Mesenchymal stem cell (in vitro differentiated cells and primary cell): ENCODE measurements at regions not wholly inside any gene's neighbourhood (a gene's known extent, or its start where the extent isn't known, plus 50 kb on each side); places are given as distances from the start of the nearest gene placed in this dataset.

Experiments used
- DNase-seq: peaks from one replicate; pipeline ENCODE4 v3.0.0-alpha.2; 2013
- H2AFZ ChIP-seq: one replicate; pipeline ENCODE4 v1.6.1; 2013; ENCODE audit warnings: low read depth, mild to moderate bottlenecking, control low read depth, inconsistent platforms, low read length, moderate library complexity
- H2AK5ac ChIP-seq: 2 replicates; pipeline ENCODE4 v1.6.1; 2013; ENCODE audit warnings: low read length, moderate library complexity, mild to moderate bottlenecking, inconsistent platforms; ENCODE audit not compliant: severe bottlenecking
- H2BK120ac ChIP-seq: one replicate; pipeline ENCODE4 v1.6.1; 2013; ENCODE audit warnings: low read depth, mild to moderate bottlenecking, inconsistent platforms, low read length, moderate library complexity
- H2BK12ac ChIP-seq, 2 experiments: one replicate each; pipeline ENCODE4 v1.6.1; 2013; ENCODE audit warnings: inconsistent platforms in 2 of 2, low read length in 2 of 2, mild to moderate bottlenecking in 2 of 2, moderate library complexity in 2 of 2, control low read depth in 1 of 2
- H2BK15ac ChIP-seq: one replicate; pipeline ENCODE4 v1.6.1; 2013; ENCODE audit warnings: mild to moderate bottlenecking, low read depth, inconsistent platforms; ENCODE audit not compliant: poor library complexity, severe bottlenecking
- H2BK5ac ChIP-seq: 2 replicates; pipeline ENCODE4 v1.6.1; 2013; ENCODE audit warnings: low read depth, mild to moderate bottlenecking, low read length, control low read depth, inconsistent platforms; ENCODE audit not compliant: poor library complexity, severe bottlenecking
- H3K14ac ChIP-seq, 2 experiments: one replicate each; pipeline ENCODE4 v1.6.1; 2013; ENCODE audit warnings: inconsistent platforms in 2 of 2, low read length in 2 of 2, control low read depth in 1 of 2, mild to moderate bottlenecking in 1 of 2, moderate library complexity in 1 of 2
- H3K18ac ChIP-seq, 2 experiments: one replicate each; pipeline ENCODE4 v1.6.1; 2013; ENCODE audit warnings: inconsistent platforms in 2 of 2, low read length in 2 of 2, control low read depth in 1 of 2, low read depth in 1 of 2, mild to moderate bottlenecking in 1 of 2
- H3K23ac ChIP-seq, 2 experiments: one replicate each; pipeline ENCODE4 v1.6.1; 2013; ENCODE audit warnings: inconsistent platforms in 2 of 2, low read length in 2 of 2, mild to moderate bottlenecking in 2 of 2, moderate library complexity in 2 of 2, control low read depth in 1 of 2
- H3K27ac ChIP-seq: 2 replicates; pipeline ENCODE4 v1.5.1; 2013; ENCODE audit warnings: mild to moderate bottlenecking, moderate library complexity, low read length, control low read depth, inconsistent platforms; ENCODE audit not compliant: poor library complexity, severe bottlenecking
- H3K27me3 ChIP-seq, 2 experiments: 2 replicates each; pipeline versions ENCODE4 v1.6.1 to v1.7.0; 2013; ENCODE audit warnings: low read length in 2 of 2, mild to moderate bottlenecking in 2 of 2, moderate library complexity in 2 of 2, control low read depth in 1 of 2, inconsistent platforms in 1 of 2; ENCODE audit not compliant: control insufficient read depth in 1 of 2, insufficient read depth in 1 of 2
- H3K36me3 ChIP-seq, 2 experiments: 2 replicates each; pipeline versions ENCODE4 v1.6.1 to v1.7.0; 2013; ENCODE audit warnings: low read length in 2 of 2, control low read depth in 1 of 2, inconsistent platforms in 1 of 2, low read depth in 1 of 2, mild to moderate bottlenecking in 1 of 2; ENCODE audit not compliant: insufficient read depth in 2 of 2, control insufficient read depth in 1 of 2
- H3K4ac ChIP-seq, 2 experiments: one replicate each; pipeline ENCODE4 v1.6.1; 2013; ENCODE audit warnings: inconsistent platforms in 2 of 2, low read length in 2 of 2, mild to moderate bottlenecking in 2 of 2, moderate library complexity in 2 of 2, control low read depth in 1 of 2, low read depth in 1 of 2
- H3K4me1 ChIP-seq: 2 replicates; pipeline ENCODE4 v1.6.1; 2013; ENCODE audit warnings: low read depth, low read length, control low read depth; ENCODE audit not compliant: control insufficient read depth, insufficient read depth
- H3K4me2 ChIP-seq: 2 replicates; pipeline ENCODE4 v1.6.1; 2013; ENCODE audit warnings: low read length, mild to moderate bottlenecking, inconsistent platforms; ENCODE audit not compliant: poor library complexity, severe bottlenecking
- H3K4me3 ChIP-seq, 2 experiments: 2 replicates each; pipeline versions ENCODE4 v1.5.1 to v1.7.0; 2013; ENCODE audit warnings: low read length in 2 of 2, mild to moderate bottlenecking in 2 of 2, control low read depth in 1 of 2, low read depth in 1 of 2; ENCODE audit not compliant: insufficient read depth in 1 of 2
- H3K79me1 ChIP-seq: replicated peaks from 2 replicates; pipeline ENCODE4 v1.6.1; 2013; ENCODE audit warnings: mild to moderate bottlenecking, control low read depth, low read length, inconsistent platforms; ENCODE audit not compliant: poor library complexity, severe bottlenecking
- H3K9ac ChIP-seq: 2 replicates; pipeline ENCODE4 v1.7.0; 2013; ENCODE audit warnings: mild to moderate bottlenecking, low read length, moderate library complexity
- H3K9me3 ChIP-seq: 2 replicates; pipeline ENCODE4 v1.7.0; 2013; ENCODE audit warnings: mild to moderate bottlenecking, low read length; ENCODE audit not compliant: control insufficient read depth
- H4K8ac ChIP-seq: one replicate; pipeline ENCODE4 v1.6.1; 2013; ENCODE audit warnings: inconsistent platforms, mild to moderate bottlenecking, low read length, moderate library complexity
- H4K91ac ChIP-seq: one replicate; pipeline ENCODE4 v1.6.1; 2013; ENCODE audit warnings: mild to moderate bottlenecking, low read length, inconsistent platforms
- WGBS: methylation state at CpG from one replicate; pipeline ENCODE4 v1.1.7; 2013; ENCODE audit warnings: mixed read lengths; 5-methylcytosine and 5-hydroxymethylcytosine counted together

DNA sequence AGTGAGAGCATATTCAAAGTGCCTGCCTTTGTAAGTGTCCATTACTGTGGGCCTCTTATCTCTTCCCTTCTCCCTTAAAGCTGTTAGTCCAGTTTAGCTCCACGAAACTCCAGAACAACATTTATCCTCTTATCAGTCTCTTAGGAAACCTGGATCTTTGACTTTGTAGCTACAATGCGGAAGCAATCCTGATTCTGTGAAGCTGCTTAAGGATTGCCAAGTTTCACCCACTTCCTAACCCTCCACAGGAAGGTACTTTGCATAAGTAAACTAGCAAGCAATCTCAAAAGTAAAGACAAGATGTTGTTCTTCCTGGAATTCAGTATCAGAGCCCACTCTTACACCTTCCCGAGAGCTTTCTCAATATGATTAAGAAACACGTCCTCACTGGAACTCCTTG is 164.9 kb upstream of the USP25 start:
- peaks cover 0 to 4% of the 10 kb centered on the region in 2 experiments for H3K27me3 ChIP-seq
- peaks cover 6% of the 10 kb centered on the region for H3K9me3 ChIP-seq
- H3K4me3 ChIP-seq: no peak overlapping the region
- H4K8ac ChIP-seq: no peak overlapping the region
- no peak overlapping the region for H3K18ac ChIP-seq
- H3K4me2 ChIP-seq: no peak overlapping the region
- no peak overlapping the region for H3K27ac ChIP-seq
- H2AK5ac ChIP-seq: no peak overlapping the region
- H2BK12ac ChIP-seq: no peak overlapping the region
- H2AFZ ChIP-seq: no peak overlapping the region
- no peak overlapping the region for H2BK120ac ChIP-seq
- no peak overlapping the region for H3K4ac ChIP-seq
- no peak overlapping the region for H3K14ac ChIP-seq
- no peak for DNase-seq
- H3K4me1 ChIP-seq: no peaks in the 10 kb centered on the region
- 42% methylated on average over 3 of the region's 4 CpGs for WGBS
- H3K36me3 ChIP-seq: no peaks in the 10 kb centered on the region
- H3K79me1 ChIP-seq: no peaks in the 10 kb centered on the region
- H2BK15ac ChIP-seq: no peak overlapping the region
- H4K91ac ChIP-seq: no peak overlapping the region
- no peak overlapping the region for H3K9ac ChIP-seq
- no peak overlapping the region for H3K23ac ChIP-seq
- no peak overlapping the region for H2BK5ac ChIP-seq

DNA sequence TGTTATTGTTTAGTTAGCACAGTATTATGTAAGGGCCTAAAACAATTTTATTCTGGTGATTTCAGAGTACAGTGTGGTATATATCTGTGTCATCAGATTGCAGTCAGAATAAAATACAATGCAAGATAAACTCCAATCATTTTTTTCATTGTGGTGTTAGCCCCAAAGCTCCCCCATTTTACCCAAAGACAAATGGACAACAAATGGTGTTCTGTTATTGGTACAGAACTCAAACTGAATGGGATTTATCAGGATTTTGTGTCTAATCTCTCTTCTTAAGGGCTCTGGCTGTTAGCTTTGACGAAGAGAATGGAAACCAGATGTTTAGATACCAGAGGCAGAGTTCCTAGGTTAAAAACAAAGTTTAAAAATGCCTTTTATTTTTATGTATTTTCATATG is 163.1 kb upstream of the USP25 start:
- Histone ChIP-seq H3K9me3 (peaks cover 6% of the 10 kb centered on the region), H3K36me3 (no peaks in the 10 kb centered on the region), H2BK15ac (no peak overlapping the region), H2AFZ (no peak overlapping the region), H3K4me1 (no peaks in the 10 kb centered on the region), H4K91ac (no peak overlapping the region), H2BK120ac (no peak overlapping the region), H3K9ac (no peak overlapping the region), H3K4me3 (no peak overlapping the region), H2AK5ac (no peak overlapping the region), H3K23ac (no peak overlapping the region), H4K8ac (no peak overlapping the region), H3K27ac (no peak overlapping the region), H2BK12ac (no peak overlapping the region), H3K18ac (no peak overlapping the region), H3K14ac (no peak overlapping the region), H3K27me3 (peaks cover 0 to 3% of the 10 kb centered on the region in 2 experiments), H3K4ac (no peak overlapping the region), H2BK5ac (no peak overlapping the region), H3K4me2 (no peak overlapping the region), H3K79me1 (no peaks in the 10 kb centered on the region)
- no CpG with 5 or more reads among the region's 1 CpG for whole genome bisulfite sequencing
- no peak for DNase-seq

DNA sequence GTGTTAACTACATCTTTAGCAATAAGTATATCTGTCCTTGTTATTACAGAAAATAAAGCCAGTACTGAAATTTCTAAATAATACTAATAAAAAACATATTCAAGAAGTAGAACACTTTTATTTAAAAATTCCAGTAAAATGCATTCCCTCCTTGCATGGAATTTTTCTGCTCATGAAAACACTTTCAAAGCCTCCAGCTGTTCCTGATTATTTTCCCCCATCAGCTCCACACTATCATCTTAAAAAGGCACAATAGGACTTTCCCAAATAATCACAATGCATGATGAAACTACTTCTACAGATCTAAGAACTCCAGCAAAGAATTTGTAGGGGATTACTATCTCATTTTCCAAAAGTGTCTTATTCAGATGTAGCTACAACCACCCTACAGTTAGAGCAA is 162.6 kb upstream of the USP25 start:
- Histone ChIP-seq H3K79me1 (no peaks in the 10 kb centered on the region), H3K18ac (no peak overlapping the region), H4K91ac (no peak overlapping the region), H2BK15ac (no peak overlapping the region), H2AK5ac (no peak overlapping the region), H3K9ac (no peak overlapping the region), H4K8ac (no peak overlapping the region), H2BK12ac (no peak overlapping the region), H3K23ac (no peak overlapping the region), H3K27me3 (no peaks in the 10 kb centered on the region), H3K27ac (no peak overlapping the region), H3K36me3 (no peaks in the 10 kb centered on the region), H3K4me1 (no peaks in the 10 kb centered on the region), H3K9me3 (peaks cover 6% of the 10 kb centered on the region), H3K14ac (no peak overlapping the region), H3K4me2 (no peak overlapping the region), H2BK5ac (no peak overlapping the region), H2BK120ac (no peak overlapping the region), H3K4me3 (no peak overlapping the region), H3K4ac (no peak overlapping the region), H2AFZ (no peak overlapping the region)
- DNase-seq: no peak

DNA sequence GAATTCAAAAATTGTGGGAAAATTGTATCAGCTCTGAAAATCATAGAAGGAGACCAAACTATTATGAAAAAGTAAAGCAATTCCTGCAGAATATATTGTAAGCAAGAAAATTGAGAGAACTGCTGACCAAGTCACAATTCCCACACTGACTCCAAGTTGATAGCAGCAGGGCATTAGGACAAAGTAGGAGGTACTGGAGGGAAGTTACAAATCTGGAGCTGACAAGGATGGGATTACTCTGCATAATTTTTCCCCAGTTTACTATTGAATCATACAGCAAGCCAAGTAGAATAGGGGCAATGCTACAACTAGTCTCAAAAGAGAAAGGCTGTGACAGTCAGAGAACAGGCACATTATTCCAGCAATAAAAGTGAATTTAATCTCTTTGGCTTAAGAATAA is 161.3 kb upstream of the USP25 start:
- no peak for DNase-seq
- Histone ChIP-seq H2BK15ac (no peak overlapping the region), H2AFZ (no peak overlapping the region), H2BK5ac (no peak overlapping the region), H2AK5ac (no peak overlapping the region), H4K8ac (no peak overlapping the region), H3K27me3 (no peaks in the 10 kb centered on the region), H3K14ac (no peak overlapping the region), H2BK12ac (no peak overlapping the region), H3K4me3 (no peak overlapping the region), H3K36me3 (no peaks in the 10 kb centered on the region), H3K79me1 (no peaks in the 10 kb centered on the region), H3K4ac (no peak overlapping the region), H3K18ac (no peak overlapping the region), H3K23ac (no peak overlapping the region), H3K9me3 (peaks cover 6% of the 10 kb centered on the region), H3K9ac (no peak overlapping the region), H3K27ac (no peak overlapping the region), H3K4me1 (no peaks in the 10 kb centered on the region), H3K4me2 (no peak overlapping the region), H4K91ac (no peak overlapping the region), H2BK120ac (no peak overlapping the region)
